Ishikawa (cell line): ENCODE measurements at regions not wholly inside any gene's neighbourhood (a gene's known extent, or its start where the extent isn't known, plus 50 kb on each side); places are given as distances from the start of the nearest gene placed in this dataset.

Experiments used
- CEBPB ChIP-seq: IDR thresholded peaks from 2 replicates; pipeline ENCODE4 v1.6.1; 2012
- CREB1 ChIP-seq: IDR thresholded peaks from 2 replicates; pipeline ENCODE4 v1.6.1; 2012; ENCODE audit warnings: low read depth
- EGR1 ChIP-seq: IDR thresholded peaks from 2 replicates; pipeline ENCODE4 v1.6.1; 2012
- EP300 ChIP-seq: IDR thresholded peaks from 2 replicates; pipeline ENCODE4 v1.6.1; 2012; ENCODE audit warnings: borderline replicate concordance
- FOXM1 ChIP-seq: IDR thresholded peaks from 2 replicates; pipeline ENCODE4 v1.6.1; 2012; ENCODE audit warnings: low read depth, borderline replicate concordance
- NFIC ChIP-seq: IDR thresholded peaks from 2 replicates; pipeline ENCODE4 v1.6.1; 2012
- RAD21 ChIP-seq: IDR thresholded peaks from 2 replicates; pipeline ENCODE4 v1.6.1; 2012; ENCODE audit warnings: low read depth
- TAF1 ChIP-seq: IDR thresholded peaks from 2 replicates; pipeline ENCODE4 v1.6.1; 2012; ENCODE audit warnings: low read depth, mild to moderate bottlenecking
- TCF12 ChIP-seq: IDR thresholded peaks from 2 replicates; pipeline ENCODE4 v1.6.1; 2012; ENCODE audit warnings: low read depth
- TEAD4 ChIP-seq: IDR thresholded peaks from 2 replicates; pipeline ENCODE4 v1.6.1; 2012
- YY1 ChIP-seq: IDR thresholded peaks from 2 replicates; pipeline ENCODE4 v1.6.1; 2012; ENCODE audit warnings: low read depth
- ZBTB7A ChIP-seq: IDR thresholded peaks from 2 replicates; pipeline ENCODE4 v1.6.1; 2012; ENCODE audit warnings: low read depth
- TF ChIP-seq, protein P1 (sequence below): IDR thresholded peaks from 2 replicates; pipeline ENCODE4 v1.6.1; 2012
- TF ChIP-seq, protein P2 (sequence below): IDR thresholded peaks from 2 replicates; pipeline ENCODE4 v1.6.1; 2012
- TF ChIP-seq, protein P3 (sequence below): IDR thresholded peaks from 2 replicates; pipeline ENCODE4 v1.6.1; 2012; ENCODE audit warnings: low read depth, mild to moderate bottlenecking

- TF ChIP-seq CREB1 (no peak), TAF1 (no peak), NFIC (no peak)
Measured at GRCh38 chr9:74095925-74096324, 401.2 kb upstream of the RORB start.

- no peak for TF ChIP-seq RAD21
- no peak for TF ChIP-seq ZBTB7A
- TF ChIP-seq, protein P1, sequence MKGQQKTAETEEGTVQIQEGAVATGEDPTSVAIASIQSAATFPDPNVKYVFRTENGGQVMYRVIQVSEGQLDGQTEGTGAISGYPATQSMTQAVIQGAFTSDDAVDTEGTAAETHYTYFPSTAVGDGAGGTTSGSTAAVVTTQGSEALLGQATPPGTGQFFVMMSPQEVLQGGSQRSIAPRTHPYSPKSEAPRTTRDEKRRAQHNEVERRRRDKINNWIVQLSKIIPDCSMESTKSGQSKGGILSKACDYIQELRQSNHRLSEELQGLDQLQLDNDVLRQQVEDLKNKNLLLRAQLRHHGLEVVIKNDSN, result no peak
Measured at GRCh38 chr9:74096420-74096819, 400.7 kb upstream of the RORB start.

GRCh38 chr9:74100042-74100441, 397.1 kb upstream of the RORB start:
- TF ChIP-seq, protein P1, result no peak
- no peak for TF ChIP-seq TEAD4
- no peak for TF ChIP-seq TAF1
- TF ChIP-seq CREB1, result no peak
- TF ChIP-seq EGR1, result no peak
- TF ChIP-seq, protein P2, sequence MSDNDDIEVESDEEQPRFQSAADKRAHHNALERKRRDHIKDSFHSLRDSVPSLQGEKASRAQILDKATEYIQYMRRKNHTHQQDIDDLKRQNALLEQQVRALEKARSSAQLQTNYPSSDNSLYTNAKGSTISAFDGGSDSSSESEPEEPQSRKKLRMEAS, result no peak
- TF ChIP-seq, protein P3, sequence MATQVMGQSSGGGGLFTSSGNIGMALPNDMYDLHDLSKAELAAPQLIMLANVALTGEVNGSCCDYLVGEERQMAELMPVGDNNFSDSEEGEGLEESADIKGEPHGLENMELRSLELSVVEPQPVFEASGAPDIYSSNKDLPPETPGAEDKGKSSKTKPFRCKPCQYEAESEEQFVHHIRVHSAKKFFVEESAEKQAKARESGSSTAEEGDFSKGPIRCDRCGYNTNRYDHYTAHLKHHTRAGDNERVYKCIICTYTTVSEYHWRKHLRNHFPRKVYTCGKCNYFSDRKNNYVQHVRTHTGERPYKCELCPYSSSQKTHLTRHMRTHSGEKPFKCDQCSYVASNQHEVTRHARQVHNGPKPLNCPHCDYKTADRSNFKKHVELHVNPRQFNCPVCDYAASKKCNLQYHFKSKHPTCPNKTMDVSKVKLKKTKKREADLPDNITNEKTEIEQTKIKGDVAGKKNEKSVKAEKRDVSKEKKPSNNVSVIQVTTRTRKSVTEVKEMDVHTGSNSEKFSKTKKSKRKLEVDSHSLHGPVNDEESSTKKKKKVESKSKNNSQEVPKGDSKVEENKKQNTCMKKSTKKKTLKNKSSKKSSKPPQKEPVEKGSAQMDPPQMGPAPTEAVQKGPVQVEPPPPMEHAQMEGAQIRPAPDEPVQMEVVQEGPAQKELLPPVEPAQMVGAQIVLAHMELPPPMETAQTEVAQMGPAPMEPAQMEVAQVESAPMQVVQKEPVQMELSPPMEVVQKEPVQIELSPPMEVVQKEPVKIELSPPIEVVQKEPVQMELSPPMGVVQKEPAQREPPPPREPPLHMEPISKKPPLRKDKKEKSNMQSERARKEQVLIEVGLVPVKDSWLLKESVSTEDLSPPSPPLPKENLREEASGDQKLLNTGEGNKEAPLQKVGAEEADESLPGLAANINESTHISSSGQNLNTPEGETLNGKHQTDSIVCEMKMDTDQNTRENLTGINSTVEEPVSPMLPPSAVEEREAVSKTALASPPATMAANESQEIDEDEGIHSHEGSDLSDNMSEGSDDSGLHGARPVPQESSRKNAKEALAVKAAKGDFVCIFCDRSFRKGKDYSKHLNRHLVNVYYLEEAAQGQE, result no peak
- TF ChIP-seq RAD21, result no peak
- no peak for TF ChIP-seq NFIC

- TF ChIP-seq, protein P1, result no peak
- TF ChIP-seq NFIC (no peak), TAF1 (no peak), TCF12 (no peak)
Measured at GRCh38 chr9:74102702-74103101, 394.4 kb upstream of the RORB start.

DNA sequence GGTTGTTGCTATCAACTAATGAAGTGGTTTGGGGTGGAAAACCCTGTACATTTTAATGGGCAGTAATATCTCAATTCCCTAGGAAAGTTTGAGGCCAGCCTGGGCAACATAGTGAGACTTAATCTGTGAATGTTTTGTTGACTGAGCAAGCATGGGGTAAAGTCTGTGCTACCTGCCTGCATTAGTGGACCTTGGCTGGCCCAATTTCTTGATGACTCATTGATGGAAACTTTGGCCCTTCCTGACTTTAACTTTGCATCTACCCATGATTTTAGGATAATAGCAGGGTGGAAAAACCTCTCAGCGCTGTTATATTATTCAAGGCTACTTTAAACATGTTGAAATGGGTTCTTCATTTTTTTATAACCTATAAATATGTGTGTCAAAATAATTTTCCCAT, 389.4 kb upstream of the RORB start:
- TF ChIP-seq CREB1 (no peak), TCF12 (no peak), RAD21 (no peak), TAF1 (no peak), TEAD4 (no peak), CEBPB (no peak), YY1 (no peak), EP300 (no peak), EGR1 (no peak), ZBTB7A (no peak), NFIC (no peak), FOXM1 (no peak)
- TF ChIP-seq, protein P2, result no peak
- TF ChIP-seq, protein P3, result no peak
- TF ChIP-seq, protein P1, result no peak

GRCh38 chr9:74115976-74116375, 381.2 kb upstream of the RORB start:
- TF ChIP-seq ZBTB7A (no peak), TAF1 (no peak), EP300 (no peak), NFIC (no peak), FOXM1 (no peak), CREB1 (no peak)
- TF ChIP-seq, protein P1, result no peak
